Astrocyte (in vitro differentiated cells and primary cell): ENCODE measurements at regions not wholly inside any gene's neighbourhood (a gene's known extent, or its start where the extent isn't known, plus 50 kb on each side); places are given as distances from the start of the nearest gene placed in this dataset.

Experiments
- EZH2 ChIP-seq: IDR thresholded peaks from 2 replicates; pipeline ENCODE4 v1.6.1; 2012; ENCODE audit warnings: mild to moderate bottlenecking, low read length, inconsistent platforms; ENCODE audit not compliant: insufficient read depth
- TF ChIP-seq, protein P1 (sequence below): IDR thresholded peaks from 2 replicates; pipeline ENCODE4 v1.5.1; 2011; ENCODE audit warnings: low read depth, mild to moderate bottlenecking, inconsistent platforms, low read length, moderate library complexity; ENCODE audit not compliant: insufficient read depth

DNA sequence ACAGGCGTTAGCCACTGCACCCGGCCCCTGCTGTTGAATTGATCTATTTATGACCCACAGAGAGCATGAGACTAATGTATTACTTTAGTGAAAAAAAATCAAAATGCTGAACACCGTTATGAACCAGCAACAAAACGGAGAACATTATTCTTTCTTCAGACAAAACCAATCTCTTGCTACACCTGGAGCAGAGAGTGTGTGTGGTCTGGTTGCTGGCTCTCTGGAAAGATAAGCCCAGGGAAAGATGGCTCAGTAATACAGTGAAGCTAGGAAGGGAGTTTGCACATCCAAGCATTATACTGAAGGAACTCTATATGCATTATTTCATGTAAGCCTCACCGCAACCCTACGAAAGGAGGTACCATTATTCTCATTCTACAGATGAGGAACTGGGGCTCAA, 117.0 kb downstream of the GLUL start:
- TF ChIP-seq, protein P1, sequence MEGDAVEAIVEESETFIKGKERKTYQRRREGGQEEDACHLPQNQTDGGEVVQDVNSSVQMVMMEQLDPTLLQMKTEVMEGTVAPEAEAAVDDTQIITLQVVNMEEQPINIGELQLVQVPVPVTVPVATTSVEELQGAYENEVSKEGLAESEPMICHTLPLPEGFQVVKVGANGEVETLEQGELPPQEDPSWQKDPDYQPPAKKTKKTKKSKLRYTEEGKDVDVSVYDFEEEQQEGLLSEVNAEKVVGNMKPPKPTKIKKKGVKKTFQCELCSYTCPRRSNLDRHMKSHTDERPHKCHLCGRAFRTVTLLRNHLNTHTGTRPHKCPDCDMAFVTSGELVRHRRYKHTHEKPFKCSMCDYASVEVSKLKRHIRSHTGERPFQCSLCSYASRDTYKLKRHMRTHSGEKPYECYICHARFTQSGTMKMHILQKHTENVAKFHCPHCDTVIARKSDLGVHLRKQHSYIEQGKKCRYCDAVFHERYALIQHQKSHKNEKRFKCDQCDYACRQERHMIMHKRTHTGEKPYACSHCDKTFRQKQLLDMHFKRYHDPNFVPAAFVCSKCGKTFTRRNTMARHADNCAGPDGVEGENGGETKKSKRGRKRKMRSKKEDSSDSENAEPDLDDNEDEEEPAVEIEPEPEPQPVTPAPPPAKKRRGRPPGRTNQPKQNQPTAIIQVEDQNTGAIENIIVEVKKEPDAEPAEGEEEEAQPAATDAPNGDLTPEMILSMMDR = no peak
- no peak for TF ChIP-seq EZH2
